Endothelial cell of umbilical vein (primary cell): ENCODE measurements at regions not wholly inside any gene's neighbourhood (a gene's known extent, or its start where the extent isn't known, plus 50 kb on each side); places are given as distances from the start of the nearest gene placed in this dataset.

ENCODE experiments used
- BruUV-seq: library from RNA; stranded (reverse); fragments of 400-500 nt; replicated peaks from 2 replicates; lab custom pipeline; 2021; lab: Mats Ljungman, UMichigan
- CTCF ChIA-PET: fragments of 300-600, 350-600 bp; sonication (Branson Sonifier 250); formaldehyde crosslinking; loops from one replicate; lab custom pipeline; 2021; ENCODE audit warnings: antibody characterized with exemption, inconsistent platforms; lab: Charles Lee
- POLR2A ChIA-PET: fragments of 300-600, 350-600 bp; sonication (Branson Sonifier 250); formaldehyde crosslinking; loops from one replicate; lab custom pipeline; 2021; ENCODE audit warnings: antibody characterized with exemption, inconsistent platforms; lab: Charles Lee
- DNase-seq: peaks from one replicate; pipeline ENCODE4 v3.0.0-alpha.2; 2011; ENCODE audit warnings: low read depth, low spot score
- FAIRE-seq: peaks from 2 replicates; lab custom pipeline; 2011; peaks lifted over from hg19 to GRCh38; lab: Jason Lieb, UNC
- H2AFZ ChIP-seq: 2 replicates; pipeline ENCODE4 v1.6.0; 2012; ENCODE audit warnings: low read depth, low read length, control low read depth, inconsistent platforms
- H3K27ac ChIP-seq: 2 replicates; pipeline ENCODE4 v1.5.1; 2011; ENCODE audit warnings: low read depth, mild to moderate bottlenecking, control low read depth, low read length, moderate library complexity; ENCODE audit not compliant: insufficient read depth
- H3K27me3 ChIP-seq, 2 experiments: 2 replicates each; pipeline versions ENCODE4 v1.6.0 to v1.6.1; 2011; ENCODE audit warnings: low read length in 2 of 2, mixed read lengths in 1 of 2; ENCODE audit not compliant: control insufficient read depth in 2 of 2, insufficient read depth in 2 of 2
- H3K36me3 ChIP-seq, 2 experiments: 2 replicates in 1 of 2; 3 replicates in 1 of 2; pipeline ENCODE4 v1.5.1; 2011; ENCODE audit warnings: low read length in 2 of 2, mild to moderate bottlenecking in 1 of 2, moderate library complexity in 1 of 2; ENCODE audit not compliant: control insufficient read depth in 2 of 2, insufficient read depth in 2 of 2; ENCODE audit errors: extremely low read depth in 1 of 2
- H3K4me1 ChIP-seq: 3 replicates; pipeline ENCODE4 v1.5.1; 2011; ENCODE audit warnings: mild to moderate bottlenecking, low read length; ENCODE audit not compliant: control insufficient read depth, insufficient read depth; ENCODE audit errors: extremely low read depth
- H3K4me2 ChIP-seq: 2 replicates; pipeline ENCODE4 v1.6.1; 2011; ENCODE audit warnings: low read length, control low read depth, mixed read lengths; ENCODE audit not compliant: insufficient read depth
- H3K4me3 ChIP-seq, 3 experiments: fragments of 200-600 bp in 1 of 3; sonication (generic), shearing (Covaris generic) in 1 of 3; replicated peaks in 1 of 3; 2 replicates each; pipeline ENCODE4 v1.5.1; 2011 to 2016; ENCODE audit warnings: control low read depth in 3 of 3, low read length in 3 of 3, mild to moderate bottlenecking in 2 of 3, inconsistent platforms in 1 of 3, low read depth in 1 of 3, moderate library complexity in 1 of 3; ENCODE audit not compliant: insufficient read depth in 1 of 3
- H3K79me2 ChIP-seq: 2 replicates; pipeline ENCODE4 v1.6.0; 2012; ENCODE audit warnings: low read length, inconsistent platforms; ENCODE audit not compliant: control insufficient read depth, insufficient read depth
- H3K9ac ChIP-seq: replicated peaks from 2 replicates; pipeline ENCODE3; 2011; ENCODE audit warnings: low read length, control low read depth; ENCODE audit not compliant: insufficient read depth; ENCODE audit errors: extremely low read depth
- H3K9me1 ChIP-seq: replicated peaks from 3 replicates; pipeline ENCODE4 v1.6.0; 2011; ENCODE audit warnings: mild to moderate bottlenecking, low read length; ENCODE audit not compliant: control insufficient read depth, insufficient read depth; ENCODE audit errors: extremely low read depth
- H3K9me3 ChIP-seq: replicated peaks from 2 replicates; pipeline ENCODE4 v1.5.1; 2012; ENCODE audit warnings: low read length, inconsistent platforms; ENCODE audit not compliant: control insufficient read depth, insufficient read depth
- H4K20me1 ChIP-seq: replicated peaks from 2 replicates; pipeline ENCODE3; 2011; ENCODE audit warnings: mild to moderate bottlenecking, low read length; ENCODE audit not compliant: control insufficient read depth, insufficient read depth; ENCODE audit errors: extremely low read depth
- CTCF ChIP-seq, 2 donors: IDR thresholded peaks; 1 replicate in 1 of 2; 2 replicates in 1 of 2; pipeline ENCODE4 v1.5.1; 2011; ENCODE audit warnings: low read length in 2 of 2, mild to moderate bottlenecking in 2 of 2, moderate library complexity in 2 of 2, control low read depth in 1 of 2, inconsistent platforms in 1 of 2, low read depth in 1 of 2; ENCODE audit not compliant: insufficient read depth in 1 of 2; ENCODE audit errors: extremely low read depth in 1 of 2
- EZH2 ChIP-seq: IDR thresholded peaks from 2 replicates; pipeline ENCODE4 v1.6.1; 2012; ENCODE audit warnings: borderline replicate concordance, low read depth, mild to moderate bottlenecking, moderate library complexity, low read length, inconsistent platforms; ENCODE audit not compliant: severe bottlenecking
- FOS ChIP-seq: IDR thresholded peaks from 2 replicates; pipeline ENCODE4 v1.6.1; 2011; ENCODE audit warnings: mild to moderate bottlenecking, low read length, moderate library complexity, borderline replicate concordance; ENCODE audit not compliant: insufficient read depth
- GATA2 ChIP-seq: IDR thresholded peaks from 2 replicates; pipeline ENCODE4 v1.7.0; 2011; ENCODE audit warnings: low read depth, mild to moderate bottlenecking, moderate library complexity, mixed read lengths, low read length; ENCODE audit not compliant: insufficient read length, insufficient read depth
- JUN ChIP-seq: IDR thresholded peaks from 2 replicates; pipeline ENCODE4 v1.6.1; 2011; ENCODE audit warnings: borderline replicate concordance, low read depth; ENCODE audit not compliant: insufficient read length, insufficient read depth
- MAX ChIP-seq: IDR thresholded peaks from 2 replicates; pipeline ENCODE4 v1.6.1; 2011; ENCODE audit not compliant: insufficient read depth, insufficient read length
- MYC ChIP-seq: IDR thresholded peaks from one replicate; pipeline ENCODE4 v1.6.1; 2011; ENCODE audit warnings: mild to moderate bottlenecking, low read depth, low read length
- POLR2A ChIP-seq: IDR thresholded peaks from 2 replicates; pipeline ENCODE4 v1.6.1; 2012; ENCODE audit warnings: low read depth, mild to moderate bottlenecking, control low read depth, low read length
- POLR2AphosphoS5 ChIP-seq: IDR thresholded peaks from 2 replicates; pipeline ENCODE4 v1.6.1; 2012; ENCODE audit warnings: low read depth, mild to moderate bottlenecking, control low read depth, low read length, moderate library complexity; ENCODE audit not compliant: insufficient read depth
- dilution Hi-C: fragments of 300-500 bp; cut with MboI; formaldehyde crosslinking; loops from one replicate; pipeline ENCODE4 v1.15.0; 2019; ENCODE audit warnings: low sequenced_read_pairs; ENCODE audit not compliant: extremely low pct_ligation_motif_present
- intact Hi-C: fragments of 100-400 bp; cut with micrococcal nuclease; formaldehyde crosslinking; loops from one replicate; pipeline ENCODE4 v1.10.0; 2022

GRCh38 chr1:55927702-55928290 lies 651.6 kb downstream of the PLPP3 start:
- H3K27ac ChIP-seq = no peak overlapping the region
- no peaks in the 10 kb centered on the region for H3K9me3 ChIP-seq
- TF ChIP-seq FOS (no peak), MAX (no peak), GATA2 (no peak), MYC (no peak), JUN (no peak), EZH2 (no peak), POLR2A (no peak), POLR2AphosphoS5 (no peak), CTCF (IDR thresholded peaks at IDR 0.05; ENCODE audit: extremely low read depth in 1 of 2, insufficient read depth in 1 of 2, low read depth in 1 of 2, low read length in 2 of 2) (no peak)
- no peak for DNase-seq
- ChIA-PET CTCF (no interaction called here), POLR2A (no interaction called here)
- no TSS peak for BruUV-seq
- H3K27me3 ChIP-seq = no peaks in the 10 kb centered on the region
- no peak overlapping the region for H3K9ac ChIP-seq
- no peak overlapping the region for H3K4me2 ChIP-seq
- no peak for FAIRE-seq
- H3K79me2 ChIP-seq = no peaks in the 10 kb centered on the region
- no peaks in the 10 kb centered on the region for H3K36me3 ChIP-seq
- no peaks in the 10 kb centered on the region for H3K9me1 ChIP-seq
- no peak overlapping the region for H2AFZ ChIP-seq
- dilution Hi-C loops (no loop called here), intact Hi-C loops (no loop called here)
- H3K4me3 ChIP-seq = no peak overlapping the region
- H4K20me1 ChIP-seq = no peaks in the 10 kb centered on the region
- H3K4me1 ChIP-seq = no peaks in the 10 kb centered on the region
